ENCODE measurements at regions not wholly inside any gene's neighbourhood (a gene's known extent, or its start where the extent isn't known, plus 50 kb on each side); places are given as distances from the start of the nearest gene placed in this dataset.

- DNase-seq (ENCODE audit: low spot score) = no peak
These were observed 136.6 kb upstream of the SMIM23 start for GRCh38 chr5:171649075-171649401.

- no peak for DNase-seq (ENCODE audit: low spot score)
These were observed 135.0 kb upstream of the SMIM23 start for GRCh38 chr5:171650597-171650996.

GRCh38 chr5:171651102-171651501, 134.5 kb upstream of the SMIM23 start:
- no peak for DNase-seq (ENCODE audit: low spot score)

- DNase-seq (ENCODE audit: low spot score) = no peak
These were observed 130.7 kb upstream of the SMIM23 start for GRCh38 chr5:171654881-171655280.

- DNase-seq (ENCODE audit: low spot score) = no peak
These were observed 128.1 kb upstream of the SMIM23 start for GRCh38 chr5:171657473-171657872.

GRCh38 chr5:171659896-171660295, 125.7 kb upstream of the SMIM23 start:
- DNase-seq (ENCODE audit: low spot score) = no peak

GRCh38 chr5:171660434-171660833, 125.2 kb upstream of the SMIM23 start:
- DNase-seq (ENCODE audit: low spot score) = no peak

- no peak for DNase-seq (ENCODE audit: low spot score)
These were observed 124.5 kb upstream of the SMIM23 start for GRCh38 chr5:171661143-171661542.

GRCh38 chr5:171663311-171664085, 122.1 kb upstream of the SMIM23 start:
- no peak for DNase-seq (ENCODE audit: low spot score)

- DNase-seq (ENCODE audit: low spot score) = no peak
These were observed 121.1 kb upstream of the SMIM23 start for GRCh38 chr5:171664489-171664888.

GRCh38 chr5:171666815-171667214, 118.8 kb upstream of the SMIM23 start:
- no peak for DNase-seq (ENCODE audit: low spot score)

- DNase-seq (ENCODE audit: low spot score) = no peak
These were observed 118.1 kb upstream of the SMIM23 start for GRCh38 chr5:171667341-171668096.

- no peak for DNase-seq (ENCODE audit: low spot score)
These were observed 117.6 kb upstream of the SMIM23 start for GRCh38 chr5:171668097-171668412.

- DNase-seq (ENCODE audit: low spot score) = no peak
These were observed 116.0 kb upstream of the SMIM23 start for GRCh38 chr5:171669571-171669970.

GRCh38 chr5:171672556-171672955, 113.1 kb upstream of the SMIM23 start:
- DNase-seq (ENCODE audit: low spot score) = no peak

- no peak for DNase-seq (ENCODE audit: low spot score)
These were observed 112.3 kb upstream of the SMIM23 start for GRCh38 chr5:171673328-171673727.

GRCh38 chr5:171673840-171674239, 111.8 kb upstream of the SMIM23 start:
- DNase-seq (ENCODE audit: low spot score) = no peak

- no peak for DNase-seq (ENCODE audit: low spot score)
These were observed 110.1 kb upstream of the SMIM23 start for GRCh38 chr5:171675511-171675910.

GRCh38 chr5:171676286-171676944, 109.2 kb upstream of the SMIM23 start:
- no peak for DNase-seq (ENCODE audit: low spot score)

GRCh38 chr5:171678646-171679045, 107.0 kb upstream of the SMIM23 start:
- no peak for DNase-seq (ENCODE audit: low spot score)

GRCh38 chr5:171680485-171680884, 105.1 kb upstream of the SMIM23 start:
- DNase-seq (ENCODE audit: low spot score) = no peak

GRCh38 chr5:171681061-171681460, 104.6 kb upstream of the SMIM23 start:
- DNase-seq (ENCODE audit: low spot score) = no peak

- DNase-seq (ENCODE audit: low spot score) = no peak
These were observed 103.9 kb upstream of the SMIM23 start for GRCh38 chr5:171681677-171682076.

Data from HT-29 (cell line).